Caco-2 (cell line): ENCODE measurements at regions not wholly inside any gene's neighbourhood (a gene's known extent, or its start where the extent isn't known, plus 50 kb on each side); places are given as distances from the start of the nearest gene placed in this dataset.

Experiments
- BruUV-seq: library from RNA; stranded (reverse); fragments of 400-500 nt; replicated peaks from 2 replicates; lab custom pipeline; 2021; lab: Mats Ljungman, UMichigan
- CTCF ChIA-PET: fragments of 300-600 bp; sonication (Branson Sonifier 250); formaldehyde crosslinking; loops from one replicate; lab custom pipeline; 2022; ENCODE audit warnings: antibody characterized with exemption; lab: Charles Lee
- POLR2A ChIA-PET: fragments of 300-600 bp; sonication (Branson Sonifier 250); formaldehyde crosslinking; loops from one replicate; lab custom pipeline; 2022; ENCODE audit warnings: antibody characterized with exemption; lab: Charles Lee
- DNase-seq, 2 experiments: peaks; one replicate each; pipeline versions ENCODE4 v3.0.0 to v3.0.0-alpha.2; 2020 to 2022
- H3K27me3 ChIP-seq: replicated peaks from 2 replicates; pipeline ENCODE4 v1.6.0; 2011; ENCODE audit warnings: low read length; ENCODE audit not compliant: control insufficient read depth, insufficient read depth
- H3K36me3 ChIP-seq: 2 replicates; pipeline ENCODE4 v1.5.1; 2011; ENCODE audit warnings: low read length; ENCODE audit not compliant: control insufficient read depth, insufficient read depth
- H3K4me1 ChIP-seq: fragments of 250-450 bp; sonication (Bioruptor Pico); 2 replicates; pipeline ENCODE4 v1.5.1; 2020; ENCODE audit warnings: mild to moderate bottlenecking
- H3K4me3 ChIP-seq: 2 replicates; pipeline ENCODE4 v1.5.1; 2011; ENCODE audit warnings: low read depth, mild to moderate bottlenecking, control low read depth, low read length
- H3K9me3 ChIP-seq: fragments of 250-450 bp; sonication (Bioruptor Pico); 2 replicates; pipeline ENCODE4 v1.5.1; 2020; ENCODE audit warnings: mild to moderate bottlenecking, moderate library complexity
- H3K27ac Mint-ChIP-seq: one replicate; pipeline ENCODE4 v1.8.0; 2022; ENCODE audit warnings: mixed read lengths; ENCODE audit not compliant: unreplicated experiment
- H3K27me3 Mint-ChIP-seq: one replicate; pipeline ENCODE4 v1.8.0; 2022; ENCODE audit warnings: mixed read lengths; ENCODE audit not compliant: insufficient read depth, unreplicated experiment
- H3K36me3 Mint-ChIP-seq: one replicate; pipeline ENCODE4 v1.8.0; 2022; ENCODE audit warnings: mild to moderate bottlenecking, mixed read lengths; ENCODE audit not compliant: insufficient read depth, unreplicated experiment
- H3K4me1 Mint-ChIP-seq: one replicate; pipeline ENCODE4 v1.8.0; 2022; ENCODE audit warnings: low read depth, mixed read lengths; ENCODE audit not compliant: unreplicated experiment
- H3K4me3 Mint-ChIP-seq: one replicate; pipeline ENCODE4 v1.8.0; 2022; ENCODE audit warnings: mild to moderate bottlenecking, moderate library complexity, mixed read lengths; ENCODE audit not compliant: unreplicated experiment
- H3K9me3 Mint-ChIP-seq: one replicate; pipeline ENCODE4 v1.8.0; 2022; ENCODE audit warnings: mixed read lengths; ENCODE audit not compliant: unreplicated experiment
- CTCF ChIP-seq, 2 experiments: fragments of 200-600 bp in 1 of 2; IDR thresholded peaks; 1 replicate in 1 of 2; 2 replicates in 1 of 2; pipeline versions ENCODE4 v1.5.1 to v1.8.0; 2011 to 2022; ENCODE audit warnings: antibody characterized with exemption in 1 of 2, control low read depth in 1 of 2, inconsistent platforms in 1 of 2, low read depth in 1 of 2, low read length in 1 of 2, mild to moderate bottlenecking in 1 of 2, moderate library complexity in 1 of 2; ENCODE audit not compliant: insufficient read depth in 1 of 2, severe bottlenecking in 1 of 2, unreplicated experiment in 1 of 2
- intact Hi-C: fragments of 100-400 bp; cut with micrococcal nuclease; formaldehyde crosslinking; loops from one replicate; pipeline ENCODE4 v1.10.0; 2022; ENCODE audit not compliant: unreplicated experiment

GRCh38 chr2:16151651-16152050, 211.3 kb downstream of the MYCN start:
- Mint-ChIP-seq H3K4me3 (no peak overlapping the region), H3K27ac (no peak overlapping the region), H3K9me3 (no peaks in the 10 kb centered on the region), H3K27me3 (no peaks in the 10 kb centered on the region), H3K36me3 (no peaks in the 10 kb centered on the region), H3K4me1 (peaks cover 6% of the 10 kb centered on the region)
- Histone ChIP-seq H3K27me3 (no peaks in the 10 kb centered on the region), H3K9me3 (no peaks in the 10 kb centered on the region), H3K4me1 (no peaks in the 10 kb centered on the region), H3K36me3 (no peaks in the 10 kb centered on the region), H3K4me3 (no peak overlapping the region)
- CTCF ChIA-PET = no interaction called here
- no TSS peak for BruUV-seq
- POLR2A ChIA-PET = no interaction called here
- no peak for TF ChIP-seq CTCF (IDR thresholded peaks at IDR 0.05; ENCODE audit: insufficient read depth in 1 of 2, low read depth in 1 of 2, low read length in 1 of 2, severe bottlenecking in 1 of 2, unreplicated experiment in 1 of 2)
- DNase-seq = no peak
- intact Hi-C loops = no loop called here

DNA sequence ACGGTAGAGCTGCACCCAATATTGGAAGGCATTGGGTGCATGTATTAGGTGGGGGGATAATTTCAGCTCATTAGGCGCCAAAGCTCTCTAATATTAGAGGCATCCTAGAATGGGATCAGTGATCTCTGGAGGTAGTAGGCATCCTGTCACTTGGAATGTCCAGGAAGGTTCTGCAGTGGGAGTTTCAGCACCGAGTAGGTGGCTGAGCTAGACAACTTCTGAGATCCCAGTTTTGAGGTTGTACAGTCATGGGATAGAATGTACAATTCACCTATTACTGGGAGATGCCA, 210.9 kb downstream of the MYCN start:
- Mint-ChIP-seq H3K4me1 (peaks cover 6% of the 10 kb centered on the region), H3K27ac (no peak overlapping the region), H3K36me3 (no peaks in the 10 kb centered on the region), H3K27me3 (no peaks in the 10 kb centered on the region), H3K9me3 (no peaks in the 10 kb centered on the region), H3K4me3 (no peak overlapping the region)
- H3K4me1 ChIP-seq = no peaks in the 10 kb centered on the region
- POLR2A ChIA-PET = no interaction called here
- CTCF ChIA-PET = no interaction called here
- intact Hi-C loops = no loop called here
- H3K4me3 ChIP-seq = no peak overlapping the region
- no peak for TF ChIP-seq CTCF (IDR thresholded peaks at IDR 0.05; ENCODE audit: insufficient read depth in 1 of 2, low read depth in 1 of 2, low read length in 1 of 2, severe bottlenecking in 1 of 2, unreplicated experiment in 1 of 2)
- H3K9me3 ChIP-seq = no peaks in the 10 kb centered on the region
- no peak for DNase-seq
- BruUV-seq = no TSS peak
- no peaks in the 10 kb centered on the region for H3K27me3 ChIP-seq
- no peaks in the 10 kb centered on the region for H3K36me3 ChIP-seq

GRCh38 chr2:16150456-16151280, 210.3 kb downstream of the MYCN start:
- Histone ChIP-seq H3K36me3 (no peaks in the 10 kb centered on the region), H3K27me3 (no peaks in the 10 kb centered on the region), H3K4me3 (no peak overlapping the region), H3K9me3 (no peaks in the 10 kb centered on the region), H3K4me1 (no peaks in the 10 kb centered on the region)
- Mint-ChIP-seq H3K27me3 (no peaks in the 10 kb centered on the region), H3K9me3 (no peaks in the 10 kb centered on the region), H3K4me1 (peaks cover 6% of the 10 kb centered on the region), H3K27ac (no peak overlapping the region), H3K4me3 (no peak overlapping the region), H3K36me3 (no peaks in the 10 kb centered on the region)
- no peak for DNase-seq
- no peak for TF ChIP-seq CTCF (IDR thresholded peaks at IDR 0.05; ENCODE audit: insufficient read depth in 1 of 2, low read depth in 1 of 2, low read length in 1 of 2, severe bottlenecking in 1 of 2, unreplicated experiment in 1 of 2)
- ChIA-PET POLR2A (no interaction called here), CTCF (no interaction called here)
- intact Hi-C loops = no loop called here
- no TSS peak for BruUV-seq
